PFSK-1 (cell line): ENCODE measurements at regions not wholly inside any gene's neighbourhood (a gene's known extent, or its start where the extent isn't known, plus 50 kb on each side); places are given as distances from the start of the nearest gene placed in this dataset.

ENCODE experiments used
- FOXP2 ChIP-seq: optimal IDR thresholded peaks from 2 replicates; pipeline ENCODE3; 2011; ENCODE audit warnings: borderline replicate concordance, control low read depth, inconsistent platforms; ENCODE audit not compliant: insufficient read depth; ENCODE audit errors: extremely low read length, extremely low read depth
- POLR2AphosphoS5 ChIP-seq: IDR thresholded peaks from 2 replicates; pipeline ENCODE4 v1.6.1; 2012; ENCODE audit warnings: low read depth, mild to moderate bottlenecking, control low read depth, low read length, moderate library complexity
- REST ChIP-seq, 2 experiments: IDR thresholded peaks; 2 replicates each; pipeline versions ENCODE4 v1.6.1 to v1.8.0; 2011 to 2012; ENCODE audit warnings: low read depth in 2 of 2, low read length in 2 of 2, control low read depth in 1 of 2, inconsistent platforms in 1 of 2, mild to moderate bottlenecking in 1 of 2, moderate library complexity in 1 of 2; ENCODE audit not compliant: insufficient read depth in 1 of 2
- SIN3A ChIP-seq: IDR thresholded peaks from 2 replicates; pipeline ENCODE4 v1.6.1; 2012; ENCODE audit warnings: mild to moderate bottlenecking, low read length, moderate library complexity, borderline replicate concordance; ENCODE audit not compliant: insufficient read depth
- TAF1 ChIP-seq: IDR thresholded peaks from 2 replicates; pipeline ENCODE4 v1.6.1; 2012; ENCODE audit warnings: low read length, control low read depth, borderline replicate concordance; ENCODE audit not compliant: insufficient read depth

GRCh38 chr11:23923357-23923756, 573.5 kb upstream of the LUZP2 start:
- TF ChIP-seq FOXP2 = no peak
- no peak for TF ChIP-seq SIN3A
- TF ChIP-seq REST (IDR thresholded peaks at IDR 0.05; ENCODE audit: insufficient read depth in 1 of 2, low read depth in 2 of 2, low read length in 2 of 2) = no peak
- no peak for TF ChIP-seq POLR2AphosphoS5
- no peak for TF ChIP-seq TAF1

GRCh38 chr11:23924226-23924625, 572.6 kb upstream of the LUZP2 start:
- TF ChIP-seq SIN3A = no peak
- TF ChIP-seq POLR2AphosphoS5 = no peak
- no peak for TF ChIP-seq FOXP2
- TF ChIP-seq REST (IDR thresholded peaks at IDR 0.05; ENCODE audit: insufficient read depth in 1 of 2, low read depth in 2 of 2, low read length in 2 of 2) = no peak
- TF ChIP-seq TAF1 = no peak

GRCh38 chr11:23931443-23931842, 565.4 kb upstream of the LUZP2 start:
- TF ChIP-seq TAF1 (no peak), POLR2AphosphoS5 (no peak), REST (IDR thresholded peaks at IDR 0.05; ENCODE audit: insufficient read depth in 1 of 2, low read depth in 2 of 2, low read length in 2 of 2) (no peak), SIN3A (no peak), FOXP2 (no peak)

- TF ChIP-seq TAF1 = no peak
- TF ChIP-seq POLR2AphosphoS5 = no peak
- no peak for TF ChIP-seq FOXP2
These were observed 564.4 kb upstream of the LUZP2 start for GRCh38 chr11:23932485-23932898.

- TF ChIP-seq SIN3A = no peak
- TF ChIP-seq TAF1 = no peak
- TF ChIP-seq FOXP2 = no peak
- TF ChIP-seq REST (IDR thresholded peaks at IDR 0.05; ENCODE audit: insufficient read depth in 1 of 2, low read depth in 2 of 2, low read length in 2 of 2) = no peak
- no peak for TF ChIP-seq POLR2AphosphoS5
These were observed 563.1 kb upstream of the LUZP2 start for GRCh38 chr11:23933721-23934120.

- no peak for TF ChIP-seq SIN3A
- no peak for TF ChIP-seq TAF1
- TF ChIP-seq FOXP2 = no peak
These were observed 551.9 kb upstream of the LUZP2 start for GRCh38 chr11:23944923-23945322.
